GM23338 (cell line): ENCODE measurements at regions not wholly inside any gene's neighbourhood (a gene's known extent, or its start where the extent isn't known, plus 50 kb on each side); places are given as distances from the start of the nearest gene placed in this dataset.

Experiments used
- ATAC-seq: fragments of 200-7000 bp; cut with Tn5 transposase; 3 replicates; pipeline ENCODE4 v1.9.1; 2020
- DNase-seq: peaks from one replicate; pipeline ENCODE4 v3.0.0-alpha.2; 2015; ENCODE audit warnings: low spot score
- H2AFZ ChIP-seq: fragments of 200-600 bp; sonication (generic); 2 replicates; pipeline ENCODE4 v1.8.0; 2016; ENCODE audit warnings: antibody characterized with exemption, mild to moderate bottlenecking, moderate library complexity
- H3F3A ChIP-seq: fragments of 200-600 bp; sonication (generic); replicated peaks from 2 replicates; pipeline ENCODE4 v1.8.0; 2017; ENCODE audit warnings: antibody characterized with exemption, mixed run types, low read depth
- H3K27ac ChIP-seq: fragments of 200-600 bp; sonication (generic); 2 replicates; pipeline ENCODE4 v1.6.1; 2016; ENCODE audit warnings: low read depth
- H3K27me3 ChIP-seq: fragments of 200-600 bp; sonication (generic); 2 replicates; pipeline ENCODE4 v1.8.0; 2016; ENCODE audit warnings: mild to moderate bottlenecking, mixed run types, moderate library complexity; ENCODE audit not compliant: insufficient read depth
- H3K36me3 ChIP-seq: fragments of 200-600 bp; sonication (generic); 2 replicates; pipeline ENCODE4 v1.8.0; 2016; ENCODE audit warnings: mild to moderate bottlenecking; ENCODE audit not compliant: insufficient read depth
- H3K4me1 ChIP-seq: fragments of 200-600 bp; sonication (generic); 2 replicates; pipeline ENCODE4 v1.8.0; 2016; ENCODE audit warnings: mild to moderate bottlenecking, moderate library complexity; ENCODE audit not compliant: insufficient read depth
- H3K4me2 ChIP-seq: fragments of 200-600 bp; sonication (generic); 2 replicates; pipeline ENCODE4 v1.7.1; 2017; ENCODE audit warnings: mixed run types
- H3K4me3 ChIP-seq: fragments of 200-600 bp; sonication (generic); 2 replicates; pipeline ENCODE4 v1.6.1; 2016; ENCODE audit warnings: mixed run types
- H3K79me2 ChIP-seq: fragments of 200-600 bp; sonication (generic); replicated peaks from 2 replicates; pipeline ENCODE4 v1.8.0; 2017; ENCODE audit warnings: mild to moderate bottlenecking; ENCODE audit not compliant: insufficient read depth
- H3K9me2 ChIP-seq: fragments of 200-600 bp; sonication (generic); 2 replicates; pipeline ENCODE4 v1.8.0; 2017; ENCODE audit not compliant: insufficient read depth
- H4K20me1 ChIP-seq: fragments of 200-600 bp; sonication (generic); replicated peaks from 2 replicates; pipeline ENCODE4 v1.8.0; 2017; ENCODE audit warnings: mild to moderate bottlenecking; ENCODE audit not compliant: insufficient read depth
- H3K27ac Mint-ChIP-seq: 2 replicates; pipeline ENCODE4 v1.8.0; 2020; ENCODE audit warnings: inconsistent platforms, mild to moderate bottlenecking, moderate library complexity, mixed read lengths
- H3K27me3 Mint-ChIP-seq: 3 replicates; pipeline ENCODE4 v1.8.0; 2022; ENCODE audit warnings: low read depth, mild to moderate bottlenecking, moderate library complexity, mixed read lengths, inconsistent platforms; ENCODE audit not compliant: insufficient read depth, poor library complexity
- H3K36me3 Mint-ChIP-seq: 3 replicates; pipeline ENCODE4 v1.8.0; 2021; ENCODE audit warnings: low read depth, mild to moderate bottlenecking, inconsistent platforms, moderate library complexity, mixed read lengths
- H3K4me1 Mint-ChIP-seq: 3 replicates; pipeline ENCODE4 v1.8.0; 2020; ENCODE audit warnings: mild to moderate bottlenecking, inconsistent platforms, mixed read lengths
- H3K4me3 Mint-ChIP-seq: 3 replicates; pipeline ENCODE4 v1.8.0; 2021; ENCODE audit warnings: moderate library complexity, mild to moderate bottlenecking, inconsistent platforms, mixed read lengths
- H3K9me3 Mint-ChIP-seq: 3 replicates; pipeline ENCODE4 v1.8.0; 2020; ENCODE audit warnings: moderate library complexity, mild to moderate bottlenecking, inconsistent platforms, mixed read lengths
- CREB1 ChIP-seq: fragments of 250-450 bp; sonication (Bioruptor Pico); IDR thresholded peaks from 2 replicates; pipeline ENCODE4 v1.5.0; 2020; ENCODE audit warnings: low read depth, mild to moderate bottlenecking, moderate library complexity
- EZH2 ChIP-seq: fragments of 200-600 bp; sonication (generic); IDR thresholded peaks from one replicate; pipeline ENCODE4 v1.8.0; 2017; ENCODE audit warnings: antibody characterized with exemption, mild to moderate bottlenecking, low read depth; ENCODE audit not compliant: unreplicated experiment
- EZH2phosphoT487 ChIP-seq: fragments of 200-600 bp; sonication (generic); IDR thresholded peaks from one replicate; pipeline ENCODE4 v1.8.1; 2018; ENCODE audit warnings: antibody characterized with exemption; ENCODE audit not compliant: unreplicated experiment
- JUNB ChIP-seq: IDR thresholded peaks from one replicate; pipeline ENCODE4 v1.6.1; 2016; ENCODE audit warnings: antibody characterized with exemption; ENCODE audit not compliant: unreplicated experiment
- NANOG ChIP-seq: IDR thresholded peaks from 2 replicates; pipeline ENCODE4 v1.6.1; 2016; ENCODE audit warnings: antibody characterized with exemption, borderline replicate concordance
- POLR2AphosphoS5 ChIP-seq: IDR thresholded peaks from 2 replicates; pipeline ENCODE4 v1.6.1; 2016; ENCODE audit warnings: antibody characterized with exemption, low read depth
- STAT1 ChIP-seq: IDR thresholded peaks from one replicate; pipeline ENCODE4 v1.6.1; 2016; ENCODE audit warnings: antibody characterized with exemption; ENCODE audit not compliant: unreplicated experiment
- ZNF114 ChIP-seq: fragments of 250-450 bp; sonication (Bioruptor Pico); IDR thresholded peaks from 2 replicates; pipeline ENCODE4 v1.5.0; 2020; ENCODE audit warnings: mild to moderate bottlenecking, moderate library complexity
- ZNF331 ChIP-seq: fragments of 250-450 bp; sonication (Bioruptor Pico); IDR thresholded peaks from 2 replicates; pipeline ENCODE4 v1.5.0; 2020; ENCODE audit warnings: low read depth, mild to moderate bottlenecking, moderate library complexity
- TF ChIP-seq, protein P1 (sequence below): fragments of 250-450 bp; sonication (Bioruptor Pico); IDR thresholded peaks from 2 replicates; pipeline ENCODE4 v1.5.0; 2020; ENCODE audit warnings: mild to moderate bottlenecking, moderate library complexity
- TF ChIP-seq, protein P2 (sequence below): IDR thresholded peaks from one replicate; pipeline ENCODE4 v1.6.1; 2018; ENCODE audit warnings: antibody characterized with exemption; ENCODE audit not compliant: unreplicated experiment
- TF ChIP-seq, protein P3 (sequence below), 2 experiments: fragments of 200-600 bp in 1 of 2; sonication (generic) in 1 of 2; conservative IDR thresholded peaks; 2 replicates each; pipeline versions ENCODE4 v1.5.1 to v1.6.1; 2016 to 2017; ENCODE audit warnings: antibody characterized with exemption in 2 of 2, low read depth in 2 of 2, mild to moderate bottlenecking in 2 of 2, moderate library complexity in 1 of 2
- TF ChIP-seq, protein P4 (sequence below): IDR thresholded peaks from 2 replicates; pipeline ENCODE4 v1.6.1; 2016; ENCODE audit warnings: antibody characterized with exemption

DNA sequence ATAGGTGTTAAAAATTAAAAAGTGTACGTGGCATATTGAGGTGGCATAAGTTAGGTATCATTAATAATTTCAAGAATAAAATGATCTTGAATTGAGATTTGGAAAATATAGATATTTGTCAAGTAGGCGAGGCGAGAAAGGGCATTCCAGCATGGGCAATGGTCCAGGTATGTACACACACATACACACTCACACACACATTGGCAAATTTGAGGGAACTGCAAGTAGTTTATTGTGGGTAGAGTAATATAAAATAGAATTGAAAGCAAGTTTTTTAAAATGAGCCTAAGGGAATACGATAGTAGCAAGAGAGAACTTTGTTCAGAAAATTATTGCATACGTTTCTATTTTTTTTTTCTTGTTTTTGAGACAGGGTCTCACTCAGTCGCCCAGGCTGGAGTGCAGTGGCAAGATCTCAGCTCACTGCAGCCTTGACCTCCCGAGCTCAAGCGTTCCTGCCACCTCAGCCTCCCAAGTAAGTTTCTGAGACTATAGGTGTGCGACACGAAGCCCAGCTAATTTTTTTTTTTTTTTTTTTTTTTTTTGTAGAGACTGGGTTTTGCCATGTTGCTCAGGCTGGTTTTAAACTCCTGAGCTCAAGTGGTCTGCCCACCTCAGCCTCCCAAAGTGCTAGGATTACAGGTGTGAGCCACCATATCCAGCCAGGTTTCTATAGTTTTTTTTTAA, 96.7 kb upstream of the SLC39A10 start:
- TF ChIP-seq, protein P1, sequence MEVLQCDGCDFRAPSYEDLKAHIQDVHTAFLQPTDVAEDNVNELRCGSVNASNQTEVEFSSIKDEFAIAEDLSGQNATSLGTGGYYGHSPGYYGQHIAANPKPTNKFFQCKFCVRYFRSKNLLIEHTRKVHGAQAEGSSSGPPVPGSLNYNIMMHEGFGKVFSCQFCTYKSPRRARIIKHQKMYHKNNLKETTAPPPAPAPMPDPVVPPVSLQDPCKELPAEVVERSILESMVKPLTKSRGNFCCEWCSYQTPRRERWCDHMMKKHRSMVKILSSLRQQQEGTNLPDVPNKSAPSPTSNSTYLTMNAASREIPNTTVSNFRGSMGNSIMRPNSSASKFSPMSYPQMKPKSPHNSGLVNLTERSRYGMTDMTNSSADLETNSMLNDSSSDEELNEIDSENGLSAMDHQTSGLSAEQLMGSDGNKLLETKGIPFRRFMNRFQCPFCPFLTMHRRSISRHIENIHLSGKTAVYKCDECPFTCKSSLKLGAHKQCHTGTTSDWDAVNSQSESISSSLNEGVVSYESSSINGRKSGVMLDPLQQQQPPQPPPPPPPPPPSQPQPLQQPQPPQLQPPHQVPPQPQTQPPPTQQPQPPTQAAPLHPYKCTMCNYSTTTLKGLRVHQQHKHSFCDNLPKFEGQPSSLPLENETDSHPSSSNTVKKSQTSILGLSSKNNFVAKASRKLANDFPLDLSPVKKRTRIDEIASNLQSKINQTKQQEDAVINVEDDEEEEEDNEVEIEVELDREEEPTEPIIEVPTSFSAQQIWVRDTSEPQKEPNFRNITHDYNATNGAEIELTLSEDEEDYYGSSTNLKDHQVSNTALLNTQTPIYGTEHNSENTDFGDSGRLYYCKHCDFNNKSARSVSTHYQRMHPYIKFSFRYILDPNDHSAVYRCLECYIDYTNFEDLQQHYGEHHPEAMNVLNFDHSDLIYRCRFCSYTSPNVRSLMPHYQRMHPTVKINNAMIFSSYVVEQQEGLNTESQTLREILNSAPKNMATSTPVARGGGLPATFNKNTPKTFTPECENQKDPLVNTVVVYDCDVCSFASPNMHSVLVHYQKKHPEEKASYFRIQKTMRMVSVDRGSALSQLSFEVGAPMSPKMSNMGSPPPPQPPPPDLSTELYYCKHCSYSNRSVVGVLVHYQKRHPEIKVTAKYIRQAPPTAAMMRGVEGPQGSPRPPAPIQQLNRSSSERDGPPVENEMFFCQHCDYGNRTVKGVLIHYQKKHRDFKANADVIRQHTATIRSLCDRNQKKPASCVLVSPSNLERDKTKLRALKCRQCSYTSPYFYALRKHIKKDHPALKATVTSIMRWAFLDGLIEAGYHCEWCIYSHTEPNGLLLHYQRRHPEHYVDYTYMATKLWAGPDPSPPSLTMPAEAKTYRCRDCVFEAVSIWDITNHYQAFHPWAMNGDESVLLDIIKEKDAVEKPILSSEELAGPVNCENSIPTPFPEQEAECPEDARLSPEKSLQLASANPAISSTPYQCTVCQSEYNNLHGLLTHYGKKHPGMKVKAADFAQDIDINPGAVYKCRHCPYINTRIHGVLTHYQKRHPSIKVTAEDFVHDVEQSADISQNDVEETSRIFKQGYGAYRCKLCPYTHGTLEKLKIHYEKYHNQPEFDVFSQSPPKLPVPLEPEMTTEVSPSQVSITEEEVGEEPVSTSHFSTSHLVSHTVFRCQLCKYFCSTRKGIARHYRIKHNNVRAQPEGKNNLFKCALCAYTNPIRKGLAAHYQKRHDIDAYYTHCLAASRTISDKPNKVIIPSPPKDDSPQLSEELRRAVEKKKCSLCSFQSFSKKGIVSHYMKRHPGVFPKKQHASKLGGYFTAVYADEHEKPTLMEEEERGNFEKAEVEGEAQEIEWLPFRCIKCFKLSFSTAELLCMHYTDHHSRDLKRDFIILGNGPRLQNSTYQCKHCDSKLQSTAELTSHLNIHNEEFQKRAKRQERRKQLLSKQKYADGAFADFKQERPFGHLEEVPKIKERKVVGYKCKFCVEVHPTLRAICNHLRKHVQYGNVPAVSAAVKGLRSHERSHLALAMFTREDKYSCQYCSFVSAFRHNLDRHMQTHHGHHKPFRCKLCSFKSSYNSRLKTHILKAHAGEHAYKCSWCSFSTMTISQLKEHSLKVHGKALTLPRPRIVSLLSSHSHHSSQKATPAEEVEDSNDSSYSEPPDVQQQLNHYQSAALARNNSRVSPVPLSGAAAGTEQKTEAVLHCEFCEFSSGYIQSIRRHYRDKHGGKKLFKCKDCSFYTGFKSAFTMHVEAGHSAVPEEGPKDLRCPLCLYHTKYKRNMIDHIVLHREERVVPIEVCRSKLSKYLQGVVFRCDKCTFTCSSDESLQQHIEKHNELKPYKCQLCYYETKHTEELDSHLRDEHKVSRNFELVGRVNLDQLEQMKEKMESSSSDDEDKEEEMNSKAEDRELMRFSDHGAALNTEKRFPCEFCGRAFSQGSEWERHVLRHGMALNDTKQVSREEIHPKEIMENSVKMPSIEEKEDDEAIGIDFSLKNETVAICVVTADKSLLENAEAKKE (CRISPR knock-in tag), result no peak
- TF ChIP-seq, protein P2, sequence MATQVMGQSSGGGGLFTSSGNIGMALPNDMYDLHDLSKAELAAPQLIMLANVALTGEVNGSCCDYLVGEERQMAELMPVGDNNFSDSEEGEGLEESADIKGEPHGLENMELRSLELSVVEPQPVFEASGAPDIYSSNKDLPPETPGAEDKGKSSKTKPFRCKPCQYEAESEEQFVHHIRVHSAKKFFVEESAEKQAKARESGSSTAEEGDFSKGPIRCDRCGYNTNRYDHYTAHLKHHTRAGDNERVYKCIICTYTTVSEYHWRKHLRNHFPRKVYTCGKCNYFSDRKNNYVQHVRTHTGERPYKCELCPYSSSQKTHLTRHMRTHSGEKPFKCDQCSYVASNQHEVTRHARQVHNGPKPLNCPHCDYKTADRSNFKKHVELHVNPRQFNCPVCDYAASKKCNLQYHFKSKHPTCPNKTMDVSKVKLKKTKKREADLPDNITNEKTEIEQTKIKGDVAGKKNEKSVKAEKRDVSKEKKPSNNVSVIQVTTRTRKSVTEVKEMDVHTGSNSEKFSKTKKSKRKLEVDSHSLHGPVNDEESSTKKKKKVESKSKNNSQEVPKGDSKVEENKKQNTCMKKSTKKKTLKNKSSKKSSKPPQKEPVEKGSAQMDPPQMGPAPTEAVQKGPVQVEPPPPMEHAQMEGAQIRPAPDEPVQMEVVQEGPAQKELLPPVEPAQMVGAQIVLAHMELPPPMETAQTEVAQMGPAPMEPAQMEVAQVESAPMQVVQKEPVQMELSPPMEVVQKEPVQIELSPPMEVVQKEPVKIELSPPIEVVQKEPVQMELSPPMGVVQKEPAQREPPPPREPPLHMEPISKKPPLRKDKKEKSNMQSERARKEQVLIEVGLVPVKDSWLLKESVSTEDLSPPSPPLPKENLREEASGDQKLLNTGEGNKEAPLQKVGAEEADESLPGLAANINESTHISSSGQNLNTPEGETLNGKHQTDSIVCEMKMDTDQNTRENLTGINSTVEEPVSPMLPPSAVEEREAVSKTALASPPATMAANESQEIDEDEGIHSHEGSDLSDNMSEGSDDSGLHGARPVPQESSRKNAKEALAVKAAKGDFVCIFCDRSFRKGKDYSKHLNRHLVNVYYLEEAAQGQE, result no peak
- TF ChIP-seq POLR2AphosphoS5 (no peak), STAT1 (no peak), NANOG (no peak), CREB1 (CRISPR knock-in tag) (no peak), ZNF331 (no peak), JUNB (no peak), EZH2phosphoT487 (no peak), EZH2 (no peak), ZNF114 (CRISPR knock-in tag) (no peak)
- TF ChIP-seq, protein P3, sequence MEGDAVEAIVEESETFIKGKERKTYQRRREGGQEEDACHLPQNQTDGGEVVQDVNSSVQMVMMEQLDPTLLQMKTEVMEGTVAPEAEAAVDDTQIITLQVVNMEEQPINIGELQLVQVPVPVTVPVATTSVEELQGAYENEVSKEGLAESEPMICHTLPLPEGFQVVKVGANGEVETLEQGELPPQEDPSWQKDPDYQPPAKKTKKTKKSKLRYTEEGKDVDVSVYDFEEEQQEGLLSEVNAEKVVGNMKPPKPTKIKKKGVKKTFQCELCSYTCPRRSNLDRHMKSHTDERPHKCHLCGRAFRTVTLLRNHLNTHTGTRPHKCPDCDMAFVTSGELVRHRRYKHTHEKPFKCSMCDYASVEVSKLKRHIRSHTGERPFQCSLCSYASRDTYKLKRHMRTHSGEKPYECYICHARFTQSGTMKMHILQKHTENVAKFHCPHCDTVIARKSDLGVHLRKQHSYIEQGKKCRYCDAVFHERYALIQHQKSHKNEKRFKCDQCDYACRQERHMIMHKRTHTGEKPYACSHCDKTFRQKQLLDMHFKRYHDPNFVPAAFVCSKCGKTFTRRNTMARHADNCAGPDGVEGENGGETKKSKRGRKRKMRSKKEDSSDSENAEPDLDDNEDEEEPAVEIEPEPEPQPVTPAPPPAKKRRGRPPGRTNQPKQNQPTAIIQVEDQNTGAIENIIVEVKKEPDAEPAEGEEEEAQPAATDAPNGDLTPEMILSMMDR (conservative IDR thresholded peaks at IDR 0.05; ENCODE audit: low read depth in 2 of 2), result no peak
- TF ChIP-seq, protein P4, sequence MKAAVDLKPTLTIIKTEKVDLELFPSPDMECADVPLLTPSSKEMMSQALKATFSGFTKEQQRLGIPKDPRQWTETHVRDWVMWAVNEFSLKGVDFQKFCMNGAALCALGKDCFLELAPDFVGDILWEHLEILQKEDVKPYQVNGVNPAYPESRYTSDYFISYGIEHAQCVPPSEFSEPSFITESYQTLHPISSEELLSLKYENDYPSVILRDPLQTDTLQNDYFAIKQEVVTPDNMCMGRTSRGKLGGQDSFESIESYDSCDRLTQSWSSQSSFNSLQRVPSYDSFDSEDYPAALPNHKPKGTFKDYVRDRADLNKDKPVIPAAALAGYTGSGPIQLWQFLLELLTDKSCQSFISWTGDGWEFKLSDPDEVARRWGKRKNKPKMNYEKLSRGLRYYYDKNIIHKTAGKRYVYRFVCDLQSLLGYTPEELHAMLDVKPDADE, result no peak
- DNase-seq (no peak), ATAC-seq (no peak)
- Histone ChIP-seq H2AFZ (no peak overlapping the region), H3K4me1 (peaks cover 24% of the 10 kb centered on the region), H3K36me3 (no peaks in the 10 kb centered on the region), H4K20me1 (no peaks in the 10 kb centered on the region), H3K79me2 (no peaks in the 10 kb centered on the region), H3F3A (peaks cover 3% of the 10 kb centered on the region; the same call in 1 of the 2 replicates), H3K27ac (0 out of 2 replicates have a peak overlapping the region, but pooled peaks have one; percentile 6), H3K9me2 (no peaks in the 10 kb centered on the region), H3K4me2 (peak overlapping the region; percentile 29; the same call in 1 of the 2 replicates), H3K4me3 (no peak overlapping the region), H3K27me3 (no peaks in the 10 kb centered on the region)
- no peak overlapping the region for H3K27ac Mint-ChIP-seq
- no peaks in the 10 kb centered on the region for H3K27me3 Mint-ChIP-seq
- H3K4me3 Mint-ChIP-seq, result no peak overlapping the region
- peaks cover 19% of the 10 kb centered on the region for H3K4me1 Mint-ChIP-seq
- 0 out of 3 replicates have a peak, but pooled peaks cover 5% of the 10 kb centered on the region for H3K36me3 Mint-ChIP-seq
- H3K9me3 Mint-ChIP-seq, result no peaks in the 10 kb centered on the region
